SK-N-SH (cell line): ENCODE measurements at regions not wholly inside any gene's neighbourhood (a gene's known extent, or its start where the extent isn't known, plus 50 kb on each side); places are given as distances from the start of the nearest gene placed in this dataset.

Experiments
- CTCF ChIP-seq: fragments of 200-600 bp; sonication (generic); IDR thresholded peaks from 2 replicates; pipeline ENCODE4 v1.6.1; 2017; ENCODE audit warnings: antibody characterized with exemption, mild to moderate bottlenecking, moderate library complexity
- FOXJ3 ChIP-seq: sonication (generic); formaldehyde crosslinking; IDR thresholded peaks from 2 replicates; pipeline ENCODE4 v1.5.1; 2020; ENCODE audit warnings: mild to moderate bottlenecking, missing genetic modification reagents
- FOXM1 ChIP-seq: IDR thresholded peaks from 2 replicates; pipeline ENCODE4 v1.4.0; 2012; ENCODE audit warnings: low read depth, mild to moderate bottlenecking
- IRF3 ChIP-seq: fragments of 150-350 bp; IDR thresholded peaks from 2 replicates; pipeline ENCODE4 v1.6.1; 2016; ENCODE audit warnings: mild to moderate bottlenecking, low read depth, low read length
- JUND ChIP-seq: IDR thresholded peaks from 2 replicates; pipeline ENCODE4 v1.4.0; 2012
- NRF1 ChIP-seq: IDR thresholded peaks from 2 replicates; pipeline ENCODE4 v1.6.1; 2012; ENCODE audit warnings: low read depth, mild to moderate bottlenecking, low read length
- RXRA ChIP-seq: IDR thresholded peaks from 2 replicates; pipeline ENCODE4 v1.4.0; 2012; ENCODE audit warnings: low read depth, mild to moderate bottlenecking, borderline replicate concordance
- SMC3 ChIP-seq: IDR thresholded peaks from 2 replicates; pipeline ENCODE4 v1.6.1; 2012; ENCODE audit warnings: low read depth, low read length, improper control_type of control experiment
- USF2 ChIP-seq: fragments of 150-350 bp; IDR thresholded peaks from 2 replicates; pipeline ENCODE4 v1.6.1; 2017; ENCODE audit warnings: antibody characterized with exemption, low read length, low read depth, borderline replicate concordance

- no peak for TF ChIP-seq CTCF
- no peak for TF ChIP-seq FOXJ3 (CRISPR knock-in tag)
- no peak for TF ChIP-seq JUND
- TF ChIP-seq USF2, result no peak
- TF ChIP-seq IRF3, result no peak
- TF ChIP-seq RXRA, result no peak
- no peak for TF ChIP-seq SMC3
- TF ChIP-seq NRF1, result no peak
- no peak for TF ChIP-seq FOXM1
Observed at GRCh38 chr5:159471904-159472303, 141.6 kb upstream of the IL12B start.
